ENCODE measurements at regions not wholly inside any gene's neighbourhood (a gene's known extent, or its start where the extent isn't known, plus 50 kb on each side); places are given as distances from the start of the nearest gene placed in this dataset.
"Not testable (repeated sequence)": the region's sequence is repeated elsewhere in the genome, so short reads cannot be mapped to it uniquely, and the experiment has no call there.

GRCh38 chr13:59061621-59062020 lies 1102.1 kb downstream of the DIAPH3 start:
- Mint-ChIP-seq H3K9me3 (no peaks in the 10 kb centered on the region), H3K4me1 (ENCODE audit: low read depth) (no peaks in the 10 kb centered on the region), H3K27ac (no peak overlapping the region), H3K4me3 (no peak overlapping the region), H3K27me3 (no peaks in the 10 kb centered on the region), H3K36me3 (ENCODE audit: low read depth) (no peaks in the 10 kb centered on the region)
- H3K9me3 ChIP-seq (ENCODE audit: control insufficient read depth in 1 of 2, insufficient read depth in 1 of 2, low read length in 2 of 2): no peaks in the 10 kb centered on the region
- ChIA-PET POLR2A (no interaction called here), CTCF (no interaction called here)
- H3K4me1 ChIP-seq (ENCODE audit: insufficient read depth, low read length): no peaks in the 10 kb centered on the region
- TF ChIP-seq CTCF (IDR thresholded peaks at IDR 0.05): no peak
- intact Hi-C loops (cut with DNase I, micrococcal nuclease): no loop called here
- ATAC-seq (ENCODE audit: poor library complexity) (no peak), DNase-seq (no peak)
- H3K36me3 ChIP-seq (ENCODE audit: insufficient read depth, low read length): no peaks in the 10 kb centered on the region
- no peaks in the 10 kb centered on the region for H3K27me3 ChIP-seq (ENCODE audit: control insufficient read depth in 1 of 2, insufficient read depth in 2 of 2, low read length in 2 of 2)
- no peak overlapping the region for H3K4me3 ChIP-seq (ENCODE audit: low read length)
- H3K27ac ChIP-seq (ENCODE audit: low read depth in 1 of 2, low read length in 2 of 2): no peak overlapping the region

GRCh38 chr13:59064042-59064441 lies 1099.7 kb downstream of the DIAPH3 start:
- ChIA-PET CTCF (no interaction called here), POLR2A (no interaction called here)
- Mint-ChIP-seq H3K27me3 (no peaks in the 10 kb centered on the region), H3K27ac (no peak overlapping the region), H3K36me3 (ENCODE audit: low read depth) (no peaks in the 10 kb centered on the region), H3K4me1 (ENCODE audit: low read depth) (no peaks in the 10 kb centered on the region), H3K9me3 (no peaks in the 10 kb centered on the region), H3K4me3 (no peak overlapping the region)
- no peak overlapping the region for H3K4me3 ChIP-seq (ENCODE audit: low read length)
- no peak overlapping the region for H3K27ac ChIP-seq (ENCODE audit: low read depth in 1 of 2, low read length in 2 of 2)
- ATAC-seq (ENCODE audit: poor library complexity) (no peak), DNase-seq (no peak)
- H3K9me3 ChIP-seq (ENCODE audit: control insufficient read depth in 1 of 2, insufficient read depth in 1 of 2, low read length in 2 of 2): no peaks in the 10 kb centered on the region
- H3K27me3 ChIP-seq (ENCODE audit: control insufficient read depth in 1 of 2, insufficient read depth in 2 of 2, low read length in 2 of 2): no peaks in the 10 kb centered on the region
- TF ChIP-seq CTCF (IDR thresholded peaks at IDR 0.05): no peak
- H3K4me1 ChIP-seq (ENCODE audit: insufficient read depth, low read length): no peaks in the 10 kb centered on the region
- no peaks in the 10 kb centered on the region for H3K36me3 ChIP-seq (ENCODE audit: insufficient read depth, low read length)
- intact Hi-C loops (cut with DNase I, micrococcal nuclease): no loop called here

GRCh38 chr13:59076386-59076785 lies 1087.3 kb downstream of the DIAPH3 start:
- H3K4me3 ChIP-seq (ENCODE audit: low read length); H3K27ac Mint-ChIP-seq; POLR2A ChIA-PET; H3K4me1 ChIP-seq (ENCODE audit: insufficient read depth, low read length); H3K36me3 Mint-ChIP-seq (ENCODE audit: low read depth); ATAC-seq (ENCODE audit: poor library complexity); H3K27me3 ChIP-seq (ENCODE audit: control insufficient read depth in 1 of 2, insufficient read depth in 2 of 2, low read length in 2 of 2); intact Hi-C loops (cut with DNase I, micrococcal nuclease); H3K27ac ChIP-seq (ENCODE audit: low read depth in 1 of 2, low read length in 2 of 2); H3K4me1 Mint-ChIP-seq (ENCODE audit: low read depth); H3K27me3 Mint-ChIP-seq; H3K4me3 Mint-ChIP-seq; DNase-seq; H3K36me3 ChIP-seq (ENCODE audit: insufficient read depth, low read length); H3K9me3 ChIP-seq (ENCODE audit: control insufficient read depth in 1 of 2, insufficient read depth in 1 of 2, low read length in 2 of 2); CTCF ChIA-PET: not testable (repeated sequence)
- H3K9me3 Mint-ChIP-seq: peaks cover 14% of the 10 kb centered on the region

GRCh38 chr13:59086147-59086546 lies 1077.6 kb downstream of the DIAPH3 start:
- no peak overlapping the region for H3K4me3 Mint-ChIP-seq
- no peak for TF ChIP-seq CTCF (IDR thresholded peaks at IDR 0.05)
- H3K36me3 Mint-ChIP-seq (ENCODE audit: low read depth): no peaks in the 10 kb centered on the region
- CTCF ChIA-PET: no interaction called here
- POLR2A ChIA-PET: no interaction called here
- no peaks in the 10 kb centered on the region for H3K27me3 Mint-ChIP-seq
- H3K4me1 Mint-ChIP-seq (ENCODE audit: low read depth): no peaks in the 10 kb centered on the region
- no peak overlapping the region for H3K27ac ChIP-seq (ENCODE audit: low read depth in 1 of 2, low read length in 2 of 2)
- no peaks in the 10 kb centered on the region for H3K9me3 ChIP-seq (ENCODE audit: control insufficient read depth in 1 of 2, insufficient read depth in 1 of 2, low read length in 2 of 2)
- ATAC-seq (ENCODE audit: poor library complexity) (no peak), DNase-seq (no peak)
- no peak overlapping the region for H3K27ac Mint-ChIP-seq
- no peaks in the 10 kb centered on the region for H3K4me1 ChIP-seq (ENCODE audit: insufficient read depth, low read length)
- intact Hi-C loops (cut with DNase I, micrococcal nuclease): no loop called here
- no peaks in the 10 kb centered on the region for H3K9me3 Mint-ChIP-seq
- H3K4me3 ChIP-seq (ENCODE audit: low read length): no peak overlapping the region
- H3K36me3 ChIP-seq (ENCODE audit: insufficient read depth, low read length): no peaks in the 10 kb centered on the region
- no peaks in the 10 kb centered on the region for H3K27me3 ChIP-seq (ENCODE audit: control insufficient read depth in 1 of 2, insufficient read depth in 2 of 2, low read length in 2 of 2)

Measured in CD4-positive, alpha-beta T cell (primary cell).